ENCODE measurements at regions not wholly inside any gene's neighbourhood (a gene's known extent, or its start where the extent isn't known, plus 50 kb on each side); places are given as distances from the start of the nearest gene placed in this dataset.

- TF ChIP-seq CTCF (IDR thresholded peaks at IDR 0.05) (no peak), POLR2AphosphoS5 (IDR thresholded peaks at IDR 0.05) (no peak), POLR2A (IDR thresholded peaks at IDR 0.05) (no peak), EP300 (IDR thresholded peaks at IDR 0.05) (no peak)
Observed at GRCh38 chr9:15073620-15074019, 163.4 kb upstream of the FREM1 start.
